Keratinocyte (primary cell): ENCODE measurements at regions not wholly inside any gene's neighbourhood (a gene's known extent, or its start where the extent isn't known, plus 50 kb on each side); places are given as distances from the start of the nearest gene placed in this dataset.

ENCODE experiments used
- CTCF ChIP-seq, 3 experiments: IDR thresholded peaks in 1 of 3; conservative IDR thresholded peaks in 1 of 3; optimal IDR thresholded peaks in 1 of 3; 2 replicates in 2 of 3; 3 replicates in 1 of 3; pipeline versions ENCODE3 to v1.5.1; 2011; ENCODE audit warnings: low read length in 3 of 3, mild to moderate bottlenecking in 3 of 3, moderate library complexity in 2 of 3, control low read depth in 1 of 3, inconsistent platforms in 1 of 3; ENCODE audit not compliant: insufficient read depth in 2 of 3; ENCODE audit errors: extremely low read depth in 1 of 3
- EZH2 ChIP-seq: IDR thresholded peaks from one replicate; pipeline ENCODE4 v1.6.1; 2012; ENCODE audit warnings: inconsistent platforms, mild to moderate bottlenecking, low read length, moderate library complexity

- TF ChIP-seq CTCF (optimal IDR thresholded peaks at IDR 0.05 in 1 of 3, IDR thresholded peaks at IDR 0.05 in 1 of 3, conservative IDR thresholded peaks at IDR 0.05 in 1 of 3; ENCODE audit: extremely low read depth in 1 of 3, insufficient read depth in 2 of 3, low read length in 3 of 3) = no peak
- no peak for TF ChIP-seq EZH2
Observed at GRCh38 chr6:165864218-165864617, 201.2 kb upstream of the PDE10A start.
